NCI-H2029 (cell line): ENCODE measurements at regions not wholly inside any gene's neighbourhood (a gene's known extent, or its start where the extent isn't known, plus 50 kb on each side); places are given as distances from the start of the nearest gene placed in this dataset.
A peak's percentile ranks its signal among the peaks of the same experiment; 100 is the strongest.

Source experiments
- DNase-seq: peaks from one replicate; lab custom pipeline; 2025; lab: John Stamatoyannopoulos, UW

DNA sequence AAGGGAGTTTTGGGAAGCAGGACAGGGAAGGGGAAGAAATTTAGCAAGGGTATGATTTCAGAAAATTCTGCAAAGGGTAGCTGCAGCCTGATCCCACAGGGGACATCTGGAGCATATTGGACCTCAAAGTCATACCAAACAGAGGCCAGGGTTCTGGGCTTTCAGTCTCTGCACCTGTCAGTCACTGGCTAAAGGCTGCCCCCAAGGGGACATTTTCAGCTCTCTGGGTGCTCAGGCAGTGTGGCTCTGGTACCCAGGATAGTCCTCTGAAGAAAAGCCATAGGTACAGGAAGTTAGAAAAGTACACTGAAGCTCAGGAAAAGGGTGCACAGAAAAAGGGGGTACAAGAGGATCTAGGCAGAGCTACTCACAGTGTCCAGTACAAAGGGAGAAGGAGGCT is 149.2 kb downstream of the INSIG2 start:
- no peak for DNase-seq

DNA sequence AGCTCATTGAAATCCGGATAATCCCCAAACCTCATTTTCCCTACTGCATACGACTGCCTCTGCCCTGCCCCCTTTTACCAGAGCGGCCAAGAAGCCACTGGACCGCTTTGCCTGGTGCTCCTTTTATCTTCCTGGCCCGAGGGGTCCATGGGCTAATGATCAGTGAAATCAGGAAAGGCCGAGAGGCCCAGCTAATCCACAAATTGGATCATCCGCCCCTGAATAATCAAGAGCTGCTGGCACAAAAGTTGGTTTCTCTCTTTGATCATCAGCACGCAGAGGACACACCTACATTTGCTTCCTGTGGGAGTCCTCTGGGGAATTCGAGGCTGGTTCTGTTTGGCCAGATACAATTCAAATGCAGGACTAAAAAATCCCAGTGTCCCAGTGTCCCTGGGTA is 144.5 kb downstream of the INSIG2 start:
- no peak for DNase-seq

DNA sequence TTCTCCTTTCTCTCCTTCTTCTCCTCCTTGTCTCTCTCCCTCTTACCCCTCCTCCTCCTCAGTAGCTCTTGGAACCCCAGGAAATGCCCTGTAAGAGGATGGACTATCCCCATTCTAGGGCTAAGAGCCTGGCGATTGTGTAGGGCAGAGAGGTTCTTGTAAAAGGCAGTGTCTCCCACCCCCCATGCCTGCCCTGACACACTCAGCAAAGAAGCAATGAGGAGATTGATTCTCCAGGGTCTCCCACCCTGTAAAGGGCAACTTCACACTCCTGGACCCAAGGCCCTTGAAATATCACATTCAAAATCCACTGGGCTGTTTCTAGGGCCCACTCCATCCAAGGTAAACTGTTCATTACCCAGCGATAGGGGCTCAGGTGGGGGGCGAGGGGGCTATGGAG is 144.1 kb downstream of the INSIG2 start:
- no peak for DNase-seq

DNA sequence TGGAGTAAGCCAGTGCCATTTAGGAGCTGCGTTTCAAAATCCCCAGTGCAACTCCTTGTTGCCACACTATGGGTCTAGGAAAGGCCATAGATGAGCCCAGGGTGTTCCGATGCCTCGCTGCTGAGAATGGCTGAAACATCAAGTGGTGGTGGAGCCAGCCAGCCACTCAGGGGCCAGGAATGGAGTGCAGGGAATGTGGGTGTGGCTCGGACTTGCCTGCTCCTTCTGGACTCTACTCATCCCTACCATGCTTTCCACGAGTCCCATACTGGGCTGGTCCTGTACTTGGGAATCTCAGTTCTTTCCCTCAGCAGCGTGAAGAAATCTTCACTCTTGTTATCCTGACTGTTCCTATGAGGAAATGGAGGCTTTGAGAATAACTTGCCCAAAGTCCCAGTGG is 143.5 kb downstream of the INSIG2 start:
- DNase-seq, result no peak

DNA sequence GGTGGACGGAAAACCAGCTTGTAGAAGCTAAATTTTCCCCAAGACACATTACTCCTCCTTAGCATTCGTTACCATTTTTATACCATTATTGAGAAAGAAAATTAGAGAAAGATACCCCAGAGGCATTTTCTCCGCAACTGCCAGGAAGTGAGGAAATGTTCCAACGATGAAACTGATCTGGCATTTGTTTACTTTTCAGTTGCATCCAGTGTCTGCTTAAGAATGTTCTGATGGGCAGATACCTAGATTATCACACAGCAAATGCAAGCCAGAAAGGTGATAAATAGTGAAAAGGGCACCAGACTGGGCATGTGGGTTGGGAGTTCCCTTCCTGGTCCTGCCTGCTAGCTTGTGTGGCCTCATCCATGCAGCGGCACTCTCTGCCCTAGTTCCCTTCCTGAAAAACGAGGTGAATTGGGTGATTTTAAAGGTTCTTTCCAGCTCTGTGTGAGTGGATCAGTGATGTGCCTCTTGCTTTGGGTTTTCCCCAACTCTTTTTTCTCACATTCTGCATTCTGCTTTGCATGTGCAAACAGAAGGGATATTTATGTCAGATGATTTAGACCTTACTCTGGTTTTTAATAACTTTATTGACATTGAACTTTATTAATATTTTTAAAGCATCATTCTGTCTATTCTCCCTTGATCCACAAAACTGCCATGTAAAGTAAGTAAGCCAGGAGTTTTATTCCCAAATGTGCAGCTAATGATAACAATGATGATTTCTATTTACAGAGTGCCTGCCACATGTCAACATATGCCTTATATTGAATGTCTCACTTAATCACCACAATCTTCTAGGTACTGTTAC is 139.6 kb downstream of the INSIG2 start:
- DNase-seq, result no peak

DNA sequence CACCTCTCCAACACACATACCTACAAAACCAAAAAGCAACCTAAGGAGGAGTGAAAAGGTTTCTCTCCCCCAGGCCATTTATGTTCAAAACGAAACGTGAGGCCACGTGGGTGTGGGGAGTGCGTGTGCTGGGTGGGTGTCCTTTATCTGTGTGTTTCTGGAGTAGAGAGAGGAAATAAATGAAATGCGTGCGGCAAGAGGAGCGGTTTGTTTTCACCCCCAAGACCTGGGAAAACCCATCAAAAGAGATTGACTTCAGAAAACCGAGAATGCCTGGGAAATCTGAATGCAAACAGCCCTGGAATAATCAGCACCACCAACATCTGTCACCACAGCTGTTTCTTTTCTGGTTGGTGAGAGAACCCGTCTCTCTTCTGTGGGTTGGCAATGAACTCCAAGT is 137.4 kb downstream of the INSIG2 start:
- DNase-seq, result no peak

DNA sequence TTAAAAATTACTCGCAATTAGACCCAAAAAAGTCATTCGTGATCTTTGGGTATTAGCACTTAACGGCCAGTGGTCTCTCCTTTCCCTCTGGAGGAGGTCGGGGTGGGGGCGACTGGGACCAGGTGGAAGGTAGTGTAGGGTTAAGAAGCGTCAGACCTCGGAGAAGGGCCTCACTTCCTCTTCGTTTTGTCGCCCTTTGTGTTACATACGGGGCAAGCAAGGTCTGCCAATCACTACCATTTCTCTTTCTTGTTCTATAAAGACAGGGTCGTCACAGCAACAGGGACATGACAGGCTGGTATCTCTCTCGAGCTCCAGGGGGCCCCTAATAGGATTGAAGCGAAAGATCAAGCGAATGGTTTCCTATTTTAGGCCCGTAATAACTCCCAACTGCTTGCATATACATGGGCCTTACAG is 136.6 kb downstream of the INSIG2 start:
- DNase-seq, result no peak

DNA sequence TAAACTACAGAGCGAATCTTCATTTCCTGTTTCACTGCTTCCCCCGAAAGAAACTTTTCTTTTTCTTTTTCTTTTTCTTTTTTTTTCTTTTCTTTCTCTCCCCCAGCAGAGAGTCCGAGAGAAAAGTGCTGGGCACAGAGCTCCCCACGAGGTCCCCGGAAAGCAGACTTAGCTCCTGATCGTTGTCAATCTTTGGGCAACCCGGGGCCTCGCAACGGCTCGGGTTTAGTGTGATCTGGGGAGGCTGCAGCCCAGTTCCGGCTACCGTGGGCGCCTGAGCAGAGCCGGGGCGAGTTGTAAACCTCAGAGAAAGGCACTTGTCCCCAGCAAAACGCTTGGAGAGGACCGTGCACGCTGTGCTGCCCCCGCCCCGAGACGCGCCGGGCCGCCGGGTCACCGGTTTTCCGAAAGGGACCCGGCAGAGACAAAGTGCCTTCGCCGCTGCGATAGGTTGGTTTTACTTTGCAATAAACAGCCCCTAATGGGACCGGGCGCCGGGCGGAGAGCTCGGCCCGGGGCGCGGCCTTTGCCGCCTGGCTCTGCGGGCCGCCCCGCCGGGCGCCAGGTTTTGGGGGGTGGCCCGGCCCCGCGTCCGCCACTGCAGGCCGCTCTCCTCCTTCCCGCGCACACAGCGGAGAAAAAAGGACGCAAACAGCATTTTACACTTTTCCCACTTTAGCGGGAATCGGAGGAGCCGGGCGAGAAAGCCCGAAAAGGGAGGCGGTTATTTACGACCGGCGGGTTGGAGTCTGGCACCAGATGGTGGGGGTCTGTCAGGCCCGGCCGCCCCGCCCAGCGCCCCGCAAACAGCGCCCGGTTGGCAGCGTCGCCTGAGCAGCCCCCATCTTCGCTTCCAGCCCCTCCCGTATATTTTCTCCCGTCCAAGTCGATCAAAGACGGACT is 136.0 kb downstream of the INSIG2 start:
- DNase-seq, result no peak

DNA sequence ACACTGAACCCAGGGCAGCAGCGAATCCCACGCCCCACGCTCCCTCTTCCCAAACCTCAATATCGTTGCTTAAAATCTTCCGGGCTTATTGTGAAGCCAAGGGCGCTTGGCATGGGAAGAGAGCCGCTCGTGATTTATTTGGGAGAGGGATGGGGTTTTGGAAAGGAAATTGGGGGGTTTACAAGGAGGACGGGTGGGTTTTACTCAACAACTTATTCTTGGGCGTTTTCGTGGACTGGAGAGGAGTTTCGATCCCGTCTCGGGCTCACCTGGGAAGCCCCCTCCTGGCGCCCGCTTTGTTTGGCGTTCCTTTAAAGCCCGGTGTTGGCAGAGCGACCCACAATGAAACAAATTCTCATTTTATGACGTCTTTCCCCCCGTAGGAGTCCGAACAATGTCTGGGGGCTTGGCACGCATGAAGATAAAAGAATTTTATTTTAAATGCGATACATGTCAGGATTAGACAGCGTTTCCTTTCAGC is 135.3 kb downstream of the INSIG2 start:
- DNase-seq, result no peak

DNA sequence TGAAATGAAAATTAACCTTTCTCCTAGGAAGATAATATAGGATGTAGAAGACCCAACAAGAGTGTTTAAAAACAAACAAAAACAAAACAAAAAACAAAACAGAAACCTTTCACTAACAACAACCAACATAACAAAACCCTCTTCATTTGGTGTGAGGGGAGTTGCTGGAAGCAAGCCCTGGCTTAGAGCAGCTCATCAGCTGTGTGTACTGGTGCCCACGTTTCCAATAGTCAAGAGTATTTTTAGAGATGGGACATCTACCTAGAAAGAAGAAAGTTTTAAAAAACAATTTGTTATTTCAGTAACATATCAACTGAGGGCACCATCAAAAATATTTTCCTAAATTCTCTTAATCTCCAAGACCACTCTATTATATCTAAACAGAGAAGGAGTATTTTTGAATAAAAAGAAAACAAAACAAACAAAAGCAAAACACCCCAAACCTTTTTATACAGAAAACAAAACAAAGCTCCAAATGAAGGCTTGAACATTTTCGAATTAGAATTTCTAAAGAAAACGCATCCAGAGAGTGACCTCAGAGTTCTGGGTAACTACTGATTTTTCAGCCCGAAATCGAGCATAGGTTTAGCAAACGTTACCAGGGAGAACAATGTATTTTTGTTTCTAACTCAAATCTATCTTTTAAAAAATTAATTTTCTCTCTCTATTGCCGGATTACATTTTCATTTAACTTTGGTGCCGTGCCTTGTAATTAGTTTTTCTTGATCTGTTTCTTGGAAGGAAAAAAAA is 134.6 kb downstream of the INSIG2 start:
- DNase-seq, result no peak

DNA sequence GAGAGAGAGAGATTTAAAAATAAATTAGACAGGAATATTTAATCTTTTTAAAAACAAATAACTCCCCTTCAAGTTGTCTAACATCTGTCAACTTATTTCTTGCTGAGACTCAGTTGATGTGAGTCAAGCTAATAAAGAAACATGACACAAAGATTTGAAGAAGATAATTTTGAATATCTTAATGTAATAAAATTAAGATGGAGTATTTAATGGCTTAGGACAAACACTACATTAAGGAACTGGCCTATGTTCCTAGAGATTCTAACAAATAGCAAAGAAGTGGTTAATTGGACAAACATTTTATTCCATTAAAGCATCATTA is 134.0 kb downstream of the INSIG2 start:
- DNase-seq, result no peak

DNA sequence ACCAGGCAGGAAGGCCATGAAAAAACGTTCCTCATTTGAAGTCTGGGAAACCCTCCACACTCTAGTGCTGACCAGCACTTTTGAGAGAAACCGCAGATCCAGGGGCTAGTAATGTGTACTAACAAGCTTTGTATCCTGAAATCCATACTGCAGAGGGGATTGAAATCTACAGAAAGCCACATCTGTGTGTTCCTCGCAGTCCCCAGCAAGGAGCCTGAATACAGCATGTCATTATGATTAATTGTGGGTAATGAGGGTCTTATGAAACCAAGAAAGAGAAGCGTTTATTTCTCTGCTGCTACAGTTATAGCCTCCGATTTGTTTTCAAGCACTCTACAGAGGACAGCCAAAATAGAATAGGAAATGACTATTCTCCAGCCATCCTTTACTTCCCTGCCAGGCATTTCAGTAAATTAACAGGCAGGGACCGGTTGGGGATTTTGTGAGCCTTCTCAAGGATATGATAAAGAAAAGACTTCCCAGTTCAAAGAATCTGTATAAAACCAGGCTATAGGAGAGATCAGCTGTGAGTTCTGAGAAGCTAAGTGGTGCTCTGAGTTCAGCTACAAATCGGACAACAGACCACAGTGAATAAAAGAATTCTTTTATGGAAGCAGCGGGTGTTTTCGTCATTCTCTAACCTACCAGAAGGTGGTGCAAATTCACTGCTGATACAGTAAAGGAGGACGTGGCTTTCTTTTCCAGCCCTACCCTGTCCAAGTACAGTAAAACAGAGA is 133.4 kb downstream of the INSIG2 start:
- DNase-seq, result peak; percentile 32

DNA sequence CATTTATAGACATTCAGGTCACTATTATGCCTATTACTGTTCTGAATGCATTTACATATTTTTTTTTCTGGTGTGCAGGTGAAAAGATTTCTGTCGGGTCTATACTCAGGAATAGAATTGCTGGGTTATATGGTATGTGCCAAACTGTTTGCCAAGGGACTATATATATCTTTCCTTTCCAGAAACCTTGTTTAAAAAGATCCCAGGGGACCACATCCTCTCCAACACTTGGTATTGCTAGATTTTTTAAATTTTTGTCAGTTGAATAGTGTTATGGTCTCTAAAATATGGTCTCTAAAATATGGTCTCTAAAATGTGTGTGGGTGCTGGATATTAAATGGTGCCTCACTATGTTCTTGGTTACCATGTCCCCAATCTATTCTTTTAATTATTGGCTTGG is 131.3 kb downstream of the INSIG2 start:
- no peak for DNase-seq

DNA sequence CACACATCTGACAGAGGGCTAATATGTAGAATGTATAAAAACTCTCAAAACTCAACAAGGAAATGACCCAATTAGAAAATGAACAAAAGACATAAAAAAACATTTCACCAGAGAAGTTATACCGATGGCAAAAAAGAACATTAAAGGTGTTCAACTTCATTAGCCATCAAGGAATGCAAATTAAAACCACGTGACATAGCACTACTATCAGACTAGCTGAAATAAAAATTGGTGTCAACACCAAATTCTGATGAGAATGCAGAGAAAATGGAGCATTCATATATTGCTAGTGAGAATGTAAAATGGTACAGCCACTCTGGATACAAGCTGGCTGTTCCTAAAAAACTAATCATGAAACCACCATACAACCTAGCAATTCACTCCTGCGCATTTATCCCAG is 128.0 kb downstream of the INSIG2 start:
- DNase-seq, result no peak

DNA sequence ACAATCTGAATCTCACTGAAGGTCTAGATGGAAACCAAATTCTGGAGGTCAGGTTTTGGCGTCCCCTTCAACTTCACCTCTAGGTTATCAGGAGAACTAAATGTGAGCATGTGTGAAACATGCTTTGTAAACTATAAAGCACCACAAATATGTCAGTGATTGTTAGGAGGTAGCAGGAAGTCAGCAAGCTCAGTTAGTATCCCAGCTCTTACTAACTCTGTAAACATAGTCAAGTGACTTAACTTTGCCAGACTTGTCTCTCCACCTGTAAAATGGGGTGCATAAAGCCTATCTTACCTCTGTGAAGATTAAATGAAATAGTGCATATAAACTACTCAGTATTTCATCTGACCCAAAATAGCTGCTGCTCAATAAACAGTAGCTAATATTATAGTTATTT is 121.5 kb downstream of the INSIG2 start:
- no peak for DNase-seq

DNA sequence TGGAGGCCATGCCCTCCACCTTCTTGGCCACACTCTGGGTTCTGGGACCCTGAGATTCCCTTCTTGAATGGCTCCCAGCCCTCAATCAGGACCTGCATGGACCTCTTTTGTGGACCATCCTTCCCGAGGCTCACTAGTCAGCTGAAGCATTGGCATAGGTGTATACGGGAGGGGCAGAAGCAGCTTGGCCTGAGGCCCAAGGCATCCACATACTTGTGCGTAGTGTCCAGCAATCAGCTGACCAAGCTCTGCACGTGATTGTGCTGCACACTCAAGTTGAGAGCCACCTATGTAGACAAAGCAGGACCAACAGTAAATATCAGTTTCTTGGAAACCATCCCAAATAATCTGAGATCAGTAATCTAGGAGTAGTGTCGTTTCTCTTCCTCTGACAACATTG is 119.6 kb downstream of the INSIG2 start:
- DNase-seq, result peak; percentile 39

DNA sequence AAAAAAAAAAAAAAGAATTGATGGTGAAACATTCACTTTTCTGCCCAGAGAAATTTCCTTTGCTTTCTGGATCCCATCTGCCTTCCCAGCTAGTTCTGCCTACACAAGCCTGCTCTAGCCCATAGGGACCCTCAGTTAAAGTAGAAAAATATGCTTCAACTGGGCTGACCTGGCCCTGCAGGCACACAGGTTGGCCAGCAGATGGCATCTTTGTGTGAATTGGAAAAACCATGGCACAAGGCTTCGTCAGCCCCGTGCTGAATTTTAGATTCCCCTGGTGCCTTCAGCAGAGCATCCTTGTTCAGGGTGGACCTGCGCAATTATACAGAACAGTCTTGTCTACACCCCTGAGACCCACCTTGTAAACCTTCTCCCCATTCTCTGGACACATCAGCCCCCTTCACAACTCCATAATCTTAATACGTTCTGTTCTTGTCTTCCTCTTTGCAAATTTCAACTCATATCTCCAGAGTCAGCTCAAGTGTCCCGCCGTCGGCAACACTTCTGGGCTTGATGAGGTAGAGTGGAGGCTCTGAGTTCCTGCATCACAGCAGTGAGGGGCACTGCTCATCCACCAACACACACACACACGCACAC is 114.5 kb downstream of the INSIG2 start:
- peak; percentile 20 for DNase-seq

DNA sequence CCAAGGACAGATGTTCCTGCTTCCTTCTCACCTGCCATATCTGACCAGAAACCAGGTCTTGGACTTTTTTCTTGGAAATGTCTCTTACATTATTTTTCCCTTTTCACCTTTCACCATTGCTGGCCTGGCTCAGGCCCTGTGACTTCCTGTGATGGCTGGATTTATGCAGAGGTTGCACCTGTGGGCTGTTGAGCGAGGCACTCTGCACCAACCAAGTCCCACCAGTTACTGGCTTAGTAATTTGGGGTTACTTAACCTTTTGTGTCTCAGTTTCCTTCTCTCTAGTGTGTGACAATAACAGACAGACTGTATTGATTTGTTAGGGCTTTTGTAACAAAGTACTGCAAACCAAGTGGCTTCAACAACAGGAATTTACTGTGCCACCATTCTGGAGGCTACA is 110.0 kb downstream of the INSIG2 start:
- no peak for DNase-seq

DNA sequence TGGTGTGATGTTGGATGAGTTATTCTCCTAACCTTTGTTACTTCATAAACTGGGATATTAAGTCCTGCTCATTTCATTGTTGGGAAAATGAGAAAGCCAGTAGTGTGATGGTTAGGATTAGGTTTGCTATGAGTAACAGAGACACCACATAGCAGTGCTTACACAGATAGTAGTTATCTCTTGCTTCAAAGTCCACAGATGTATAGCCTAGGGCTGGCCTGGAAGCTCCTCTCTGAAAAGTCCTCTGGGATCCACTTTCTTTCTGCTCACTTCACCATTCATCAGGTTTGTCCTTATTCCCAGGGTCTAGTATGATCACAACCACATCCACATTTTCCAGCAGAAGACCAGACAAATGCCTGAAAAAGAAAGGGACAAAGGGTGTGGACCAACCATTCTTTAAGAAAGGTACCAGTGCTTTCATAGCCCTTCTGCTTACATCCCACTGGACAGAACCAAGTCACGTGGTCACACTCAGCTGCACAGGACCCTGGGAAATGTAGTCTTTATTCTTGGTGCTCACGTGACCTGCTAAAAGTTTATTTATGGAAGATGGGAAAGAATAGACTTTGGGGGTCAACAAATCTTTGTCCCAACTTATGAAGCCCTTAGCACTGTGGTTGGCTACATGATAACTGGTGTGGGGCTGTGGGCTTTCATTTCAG is 108.9 kb downstream of the INSIG2 start:
- no peak for DNase-seq

DNA sequence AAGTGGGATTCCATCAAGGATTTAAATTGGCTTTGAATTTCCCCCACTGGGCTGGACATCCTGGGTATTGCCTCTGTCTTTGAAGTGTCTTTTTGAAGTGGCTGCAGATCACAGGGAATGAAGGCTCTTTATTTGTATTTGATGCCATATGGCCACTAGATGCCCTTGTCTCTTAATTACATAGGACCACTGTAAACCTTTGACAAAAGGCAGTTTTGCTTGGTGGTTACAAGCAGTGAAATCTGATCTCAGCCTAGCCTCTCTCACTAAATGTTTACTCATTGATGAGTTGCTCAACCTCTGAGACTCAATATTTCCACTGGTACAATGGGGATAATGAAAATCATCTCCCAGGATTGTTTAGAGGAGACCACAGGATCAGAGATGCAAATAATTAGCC is 102.2 kb downstream of the INSIG2 start:
- peak; percentile 84 for DNase-seq

DNA sequence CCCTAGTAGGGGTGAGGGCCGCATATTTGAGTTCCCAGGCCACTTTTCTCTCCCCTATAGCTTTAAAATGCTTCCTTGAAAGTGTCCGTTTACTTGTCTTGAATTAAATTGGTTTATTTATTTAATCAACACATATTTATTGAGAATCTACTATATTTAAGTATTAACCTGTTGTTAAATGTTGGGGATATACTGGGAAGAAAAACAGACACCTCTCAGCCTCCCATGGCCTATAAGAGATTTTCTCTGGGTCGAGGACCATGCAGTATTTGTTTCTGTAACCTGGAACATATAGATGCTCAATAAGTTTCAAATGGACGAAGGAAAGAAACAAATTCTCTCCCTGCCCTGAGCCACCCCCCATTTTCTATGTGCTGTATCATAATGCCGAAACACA is 98.6 kb downstream of the INSIG2 start:
- no peak for DNase-seq
